ENCODE measurements at regions not wholly inside any gene's neighbourhood (a gene's known extent, or its start where the extent isn't known, plus 50 kb on each side); places are given as distances from the start of the nearest gene placed in this dataset.

DNA sequence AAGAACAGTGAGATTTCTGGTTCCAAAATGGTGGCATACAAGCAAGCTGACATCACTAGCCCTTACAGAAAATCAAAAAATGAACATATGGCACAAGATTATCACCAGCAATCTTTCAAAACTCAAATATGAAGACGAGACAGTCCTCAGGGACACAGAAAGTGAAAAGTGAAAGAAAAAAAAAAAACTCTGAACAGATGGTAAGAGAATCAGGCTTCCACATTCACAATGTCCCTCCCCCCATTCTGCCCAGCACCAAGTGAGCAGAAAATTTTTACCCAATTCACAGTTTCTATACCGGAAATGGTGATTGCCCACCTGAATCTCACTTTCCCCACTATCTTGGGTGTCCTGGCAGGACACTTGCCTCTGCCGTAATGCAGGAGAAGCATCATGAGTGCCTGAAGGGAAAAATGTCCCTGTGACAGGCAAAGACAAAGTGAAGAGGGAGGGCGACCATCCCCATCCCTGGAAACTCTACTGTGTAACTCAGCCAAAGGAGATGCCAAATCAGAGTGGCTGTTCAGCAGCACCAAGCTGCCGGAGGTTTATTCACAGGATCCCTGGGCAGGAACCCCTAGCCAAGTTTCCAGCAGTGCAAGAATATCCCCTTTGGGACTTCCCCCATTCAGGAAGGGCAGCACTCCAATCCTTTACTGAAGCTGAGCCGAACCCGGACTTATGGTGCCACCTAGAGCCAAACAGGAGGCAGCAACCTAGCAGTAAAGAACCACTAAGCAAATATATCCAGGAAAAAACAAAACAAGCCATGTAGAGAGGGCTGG is 312.2 kb downstream of the LRATD1 start:
- TF ChIP-seq, protein P1, sequence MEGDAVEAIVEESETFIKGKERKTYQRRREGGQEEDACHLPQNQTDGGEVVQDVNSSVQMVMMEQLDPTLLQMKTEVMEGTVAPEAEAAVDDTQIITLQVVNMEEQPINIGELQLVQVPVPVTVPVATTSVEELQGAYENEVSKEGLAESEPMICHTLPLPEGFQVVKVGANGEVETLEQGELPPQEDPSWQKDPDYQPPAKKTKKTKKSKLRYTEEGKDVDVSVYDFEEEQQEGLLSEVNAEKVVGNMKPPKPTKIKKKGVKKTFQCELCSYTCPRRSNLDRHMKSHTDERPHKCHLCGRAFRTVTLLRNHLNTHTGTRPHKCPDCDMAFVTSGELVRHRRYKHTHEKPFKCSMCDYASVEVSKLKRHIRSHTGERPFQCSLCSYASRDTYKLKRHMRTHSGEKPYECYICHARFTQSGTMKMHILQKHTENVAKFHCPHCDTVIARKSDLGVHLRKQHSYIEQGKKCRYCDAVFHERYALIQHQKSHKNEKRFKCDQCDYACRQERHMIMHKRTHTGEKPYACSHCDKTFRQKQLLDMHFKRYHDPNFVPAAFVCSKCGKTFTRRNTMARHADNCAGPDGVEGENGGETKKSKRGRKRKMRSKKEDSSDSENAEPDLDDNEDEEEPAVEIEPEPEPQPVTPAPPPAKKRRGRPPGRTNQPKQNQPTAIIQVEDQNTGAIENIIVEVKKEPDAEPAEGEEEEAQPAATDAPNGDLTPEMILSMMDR (IDR thresholded peaks at IDR 0.05; ENCODE audit: insufficient read depth, low read length, poor library complexity, severe bottlenecking) = peak; percentile 36
- H3K36me3 ChIP-seq (ENCODE audit: control insufficient read depth, insufficient read depth, low read length) = no peaks in the 10 kb centered on the region
- DNase-seq (ENCODE audit: low read depth) = no peak
- no peaks in the 10 kb centered on the region for H3K27me3 ChIP-seq (ENCODE audit: control insufficient read depth, insufficient read depth, low read length)
- no peak overlapping the region for H3K4me3 ChIP-seq (ENCODE audit: low read depth, low read length)

DNA sequence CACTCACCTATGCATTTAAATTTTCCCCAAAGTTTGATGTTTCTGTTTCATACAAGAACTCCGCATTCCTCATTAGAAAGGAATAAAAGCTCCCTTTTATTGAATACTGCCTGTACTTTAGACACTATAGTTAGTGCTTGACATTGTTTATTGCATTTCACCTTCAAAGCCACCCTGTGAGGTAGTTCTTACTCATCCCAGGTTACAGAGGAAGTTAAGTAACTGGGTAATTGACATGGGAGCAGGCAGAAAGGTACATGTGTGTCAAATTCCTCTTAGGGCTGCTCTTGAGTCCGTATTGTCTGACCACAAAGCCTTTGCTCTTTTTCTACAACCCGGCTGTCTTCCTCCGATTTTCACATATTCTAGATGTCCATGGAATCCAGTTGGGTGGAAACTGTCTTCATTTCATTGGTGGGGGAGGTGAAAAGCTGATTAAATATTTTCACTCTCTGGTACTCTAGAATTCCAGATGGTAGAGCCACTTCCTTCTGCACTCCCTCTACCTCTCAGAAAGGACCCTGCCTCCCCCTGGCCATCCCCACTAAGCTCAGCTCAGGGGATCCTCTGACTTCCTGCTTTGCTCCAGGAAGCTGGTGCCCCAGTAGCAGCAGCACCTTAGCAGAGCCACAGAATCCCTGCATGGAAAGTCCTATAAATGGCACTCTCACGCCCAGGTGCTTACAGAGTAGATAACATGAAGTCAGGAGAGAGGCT is 319.2 kb downstream of the LRATD1 start:
- Histone ChIP-seq H3K4me3 (ENCODE audit: low read depth, low read length) (no peak overlapping the region), H3K27me3 (ENCODE audit: control insufficient read depth, insufficient read depth, low read length) (no peaks in the 10 kb centered on the region), H3K36me3 (ENCODE audit: control insufficient read depth, insufficient read depth, low read length) (no peaks in the 10 kb centered on the region)
- no peak for DNase-seq (ENCODE audit: low read depth)
- TF ChIP-seq, protein P1 (IDR thresholded peaks at IDR 0.05; ENCODE audit: insufficient read depth, low read length, poor library complexity, severe bottlenecking) = no peak

DNA sequence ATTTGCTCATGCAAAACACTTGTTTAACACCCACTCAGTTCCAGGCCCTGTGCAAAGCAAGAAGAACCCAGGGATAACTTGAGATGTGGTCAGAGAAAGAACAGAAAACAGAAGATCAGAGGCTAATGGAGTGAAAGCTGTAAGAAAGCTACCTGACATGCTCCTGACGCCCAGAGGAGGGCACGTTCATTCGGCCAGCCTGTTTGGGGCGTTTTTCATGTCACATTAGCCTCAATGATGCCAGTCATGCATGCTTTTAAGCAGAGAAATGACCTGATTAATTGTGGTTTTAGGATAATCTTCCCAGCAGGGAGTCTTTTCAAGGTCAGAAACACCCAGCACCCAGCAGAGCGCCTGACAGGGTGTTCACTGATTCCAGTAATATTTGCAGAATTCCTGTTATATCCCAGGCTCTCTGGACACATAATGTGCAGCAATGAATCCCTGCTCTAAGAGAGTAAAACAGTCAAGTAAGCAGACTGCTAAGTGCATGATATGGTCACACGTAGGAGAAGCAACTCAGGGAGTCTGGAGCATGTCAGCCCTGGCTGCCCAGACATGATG is 320.0 kb downstream of the LRATD1 start:
- Histone ChIP-seq H3K27me3 (ENCODE audit: control insufficient read depth, insufficient read depth, low read length) (no peaks in the 10 kb centered on the region), H3K36me3 (ENCODE audit: control insufficient read depth, insufficient read depth, low read length) (no peaks in the 10 kb centered on the region), H3K4me3 (ENCODE audit: low read depth, low read length) (no peak overlapping the region)
- DNase-seq (ENCODE audit: low read depth) = no peak
- TF ChIP-seq, protein P1 (IDR thresholded peaks at IDR 0.05; ENCODE audit: insufficient read depth, low read length, poor library complexity, severe bottlenecking) = no peak

DNA sequence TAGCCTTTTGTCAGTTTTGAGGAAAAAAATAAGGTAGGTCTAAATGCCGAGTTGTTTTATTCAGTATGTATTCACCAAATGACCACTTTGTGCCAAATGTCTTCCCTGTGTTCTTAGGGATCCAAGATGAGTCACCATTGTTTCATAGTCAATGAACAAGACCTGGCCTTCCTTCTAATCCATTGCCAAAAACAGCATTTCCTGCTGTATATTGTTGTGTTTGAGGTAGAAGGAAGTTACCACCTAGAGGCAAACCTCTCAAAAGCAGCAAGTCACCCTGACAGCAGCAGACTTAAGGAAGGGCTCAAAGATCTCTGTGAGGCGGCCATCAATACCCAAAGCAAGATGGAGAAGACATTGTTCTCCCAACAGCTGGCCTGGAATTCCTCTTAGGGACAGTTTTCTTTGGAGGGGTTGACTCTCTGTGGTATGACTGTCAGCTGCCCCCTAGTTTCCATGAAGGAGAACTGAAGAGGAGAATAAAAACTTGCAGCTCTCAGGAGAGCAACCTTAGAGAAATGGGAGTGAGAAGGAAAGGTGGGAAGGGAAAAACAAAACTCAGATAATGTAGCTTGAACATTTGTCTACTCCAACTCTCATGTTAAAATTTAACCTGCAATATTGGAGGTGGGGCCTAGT is 328.3 kb downstream of the LRATD1 start:
- H3K4me3 ChIP-seq (ENCODE audit: low read depth, low read length) = no peak overlapping the region
- H3K36me3 ChIP-seq (ENCODE audit: control insufficient read depth, insufficient read depth, low read length) = no peaks in the 10 kb centered on the region
- TF ChIP-seq, protein P1 (IDR thresholded peaks at IDR 0.05; ENCODE audit: insufficient read depth, low read length, poor library complexity, severe bottlenecking) = no peak
- no peaks in the 10 kb centered on the region for H3K27me3 ChIP-seq (ENCODE audit: control insufficient read depth, insufficient read depth, low read length)
- no peak for DNase-seq (ENCODE audit: low read depth)

DNA sequence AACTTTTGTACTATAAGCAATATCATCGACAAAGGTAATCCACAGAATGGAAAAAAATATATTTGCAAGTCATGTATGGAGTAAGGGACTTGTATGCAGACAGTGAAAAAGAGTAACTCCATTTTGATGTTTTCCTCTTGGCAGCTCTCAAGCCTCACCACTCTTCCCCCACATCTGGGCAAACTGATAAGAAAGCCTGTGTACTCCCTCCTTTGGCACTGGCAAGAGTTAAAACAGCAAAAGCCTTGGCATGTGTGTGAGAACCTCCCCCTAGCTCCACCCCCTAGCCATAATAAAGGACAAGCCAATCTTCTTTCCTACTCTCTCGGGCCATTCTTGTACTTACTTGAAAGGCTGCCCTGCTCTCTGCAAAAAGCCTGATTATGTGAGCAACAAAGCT is 335.2 kb downstream of the LRATD1 start:
- Histone ChIP-seq H3K4me3 (ENCODE audit: low read depth, low read length) (no peak overlapping the region), H3K27me3 (ENCODE audit: control insufficient read depth, insufficient read depth, low read length) (no peaks in the 10 kb centered on the region), H3K36me3 (ENCODE audit: control insufficient read depth, insufficient read depth, low read length) (no peaks in the 10 kb centered on the region)
- TF ChIP-seq, protein P1 (IDR thresholded peaks at IDR 0.05; ENCODE audit: insufficient read depth, low read length, poor library complexity, severe bottlenecking) = no peak
- DNase-seq (ENCODE audit: low read depth) = no peak

Measured in kidney epithelial cell (primary cell).